CD4-positive, alpha-beta memory T cell (primary cell): ENCODE measurements at regions not wholly inside any gene's neighbourhood (a gene's known extent, or its start where the extent isn't known, plus 50 kb on each side); places are given as distances from the start of the nearest gene placed in this dataset.

ENCODE experiments used
- CTCF ChIA-PET: fragments of 350-600 bp; sonication (Branson Sonifier 250); formaldehyde crosslinking; loops from one replicate; lab custom pipeline; 2021; ENCODE audit warnings: inconsistent platforms; ENCODE audit not compliant: partially characterized antibody; lab: Charles Lee
- POLR2A ChIA-PET: fragments of 350-600 bp; sonication (Branson Sonifier 250); formaldehyde crosslinking; loops from one replicate; lab custom pipeline; 2021; ENCODE audit not compliant: partially characterized antibody; lab: Charles Lee
- DNase-seq, 5 donors: peaks; one replicate each; pipeline versions ENCODE4 v3.0.0 to v3.0.0-alpha.2; 2020 to 2022; ENCODE audit warnings: mixed read lengths in 1 of 5
- H3K27ac ChIP-seq: one replicate; pipeline ENCODE4 v1.7.0; 2013; ENCODE audit warnings: low read depth, low read length
- H3K27me3 ChIP-seq: 2 replicates; pipeline ENCODE4 v1.7.0; 2013; ENCODE audit warnings: mild to moderate bottlenecking, low read length, moderate library complexity; ENCODE audit not compliant: insufficient read depth
- H3K36me3 ChIP-seq: 2 replicates; pipeline ENCODE4 v1.7.0; 2013; ENCODE audit warnings: mild to moderate bottlenecking, low read length, moderate library complexity; ENCODE audit not compliant: insufficient read depth
- H3K4me1 ChIP-seq: 2 replicates; pipeline ENCODE4 v1.7.0; 2013; ENCODE audit warnings: mild to moderate bottlenecking, low read length, moderate library complexity; ENCODE audit not compliant: insufficient read depth
- H3K4me3 ChIP-seq, 2 donors: one replicate each; pipeline ENCODE4 v1.7.0; 2013; ENCODE audit warnings: low read length in 2 of 2, mild to moderate bottlenecking in 1 of 2
- H3K9me3 ChIP-seq, 2 donors: one replicate each; pipeline ENCODE4 v1.7.0; 2013; ENCODE audit warnings: low read length in 2 of 2, control low read depth in 1 of 2; ENCODE audit not compliant: control insufficient read depth in 1 of 2
- H3K27ac Mint-ChIP-seq, 7 donors: one replicate each; pipeline ENCODE4 v1.8.0; 2020 to 2021; ENCODE audit warnings: mixed read lengths in 7 of 7, mild to moderate bottlenecking in 6 of 7, inconsistent platforms in 3 of 7, moderate library complexity in 3 of 7
- H3K27me3 Mint-ChIP-seq, 2 donors: one replicate each; pipeline ENCODE4 v1.8.0; 2020 to 2021; ENCODE audit warnings: mixed read lengths in 2 of 2
- H3K36me3 Mint-ChIP-seq, 2 donors: one replicate each; pipeline ENCODE4 v1.8.0; 2020 to 2021; ENCODE audit warnings: mixed read lengths in 2 of 2, inconsistent platforms in 1 of 2, mild to moderate bottlenecking in 1 of 2
- H3K4me1 Mint-ChIP-seq, 4 donors: one replicate each; pipeline ENCODE4 v1.8.0; 2020 to 2021; ENCODE audit warnings: mixed read lengths in 4 of 4, mild to moderate bottlenecking in 1 of 4
- H3K4me3 Mint-ChIP-seq, 8 donors: one replicate each; pipeline ENCODE4 v1.8.0; 2020 to 2021; ENCODE audit warnings: mixed read lengths in 8 of 8, mild to moderate bottlenecking in 7 of 8, moderate library complexity in 6 of 8, inconsistent platforms in 3 of 8
- H3K9me3 Mint-ChIP-seq, 8 donors: one replicate each; pipeline ENCODE4 v1.8.0; 2020 to 2021; ENCODE audit warnings: mixed read lengths in 8 of 8, mild to moderate bottlenecking in 5 of 8, inconsistent platforms in 3 of 8, moderate library complexity in 1 of 8
- intact Hi-C: fragments of 100-400 bp; cut with micrococcal nuclease; formaldehyde crosslinking; loops from one replicate; pipeline ENCODE4 v1.15.1; 2023

DNA sequence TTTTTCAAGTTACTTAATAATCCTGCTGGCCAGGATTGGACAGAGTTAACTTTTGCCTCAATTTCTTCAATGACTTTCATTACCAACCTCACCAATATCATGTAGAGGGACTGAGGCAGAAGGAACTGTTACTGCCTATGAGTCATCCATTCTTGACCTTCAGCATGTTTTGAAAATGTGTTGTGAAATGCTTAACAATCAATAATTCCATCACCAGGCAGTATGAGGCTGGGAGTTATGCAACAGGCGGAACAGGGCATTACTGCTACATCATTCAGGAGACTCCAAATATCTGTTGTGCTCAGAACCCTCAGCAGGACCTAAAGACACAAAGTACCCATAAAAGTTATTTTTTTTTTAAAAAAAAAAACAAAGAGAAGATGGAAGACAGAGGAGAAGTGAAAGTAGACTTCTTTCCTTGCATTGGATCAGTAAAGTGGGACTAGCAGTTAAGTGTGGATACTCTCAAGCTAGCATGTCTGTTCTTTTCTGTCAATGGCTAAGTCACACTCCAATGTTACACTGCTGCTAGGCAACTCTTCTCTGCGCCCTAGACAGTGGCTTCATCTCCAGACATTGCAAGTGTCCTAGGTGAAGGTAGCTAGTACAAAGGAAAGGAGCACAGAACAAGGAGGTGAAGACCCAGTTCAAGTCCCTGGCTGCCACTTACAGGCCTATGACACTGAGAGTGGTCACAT is 184.9 kb upstream of the LPP start:
- H3K27ac Mint-ChIP-seq: no peak overlapping the region
- H3K27me3 Mint-ChIP-seq: peaks cover 0 to 1% of the 10 kb centered on the region in 2 donors
- Histone ChIP-seq H3K4me1 (peaks cover 3% of the 10 kb centered on the region), H3K27me3 (no peaks in the 10 kb centered on the region), H3K9me3 (no peaks in the 10 kb centered on the region), H3K27ac (no peak overlapping the region), H3K4me3 (no peak overlapping the region), H3K36me3 (no peaks in the 10 kb centered on the region)
- intact Hi-C loops: no loop called here
- no peaks in the 10 kb centered on the region for H3K36me3 Mint-ChIP-seq
- POLR2A ChIA-PET: no interaction called here
- H3K4me3 Mint-ChIP-seq: no peak overlapping the region
- CTCF ChIA-PET: interaction anchor here (1.1 to 1.6 kb wide), 2 partner anchors 10 to 779 kb away, joined by 3 read pairs; no protein-coding TSS in a partner anchor
- no peak for DNase-seq
- H3K9me3 Mint-ChIP-seq: no peaks in the 10 kb centered on the region
- peaks cover 6 to 13% (median 11%) of the 10 kb centered on the region in 4 donors for H3K4me1 Mint-ChIP-seq

GRCh38 chr3:187969581-187969950 is 184.4 kb upstream of the LPP start:
- H3K4me1 ChIP-seq: peaks cover 8% of the 10 kb centered on the region
- Mint-ChIP-seq H3K9me3 (no peaks in the 10 kb centered on the region), H3K4me3 (no peak overlapping the region), H3K36me3 (no peaks in the 10 kb centered on the region), H3K4me1 (peaks cover 12 to 18% (median 16%) of the 10 kb centered on the region in 4 donors), H3K27me3 (peaks cover 0 to 1% of the 10 kb centered on the region in 2 donors), H3K27ac (no peak overlapping the region)
- no peak overlapping the region for H3K4me3 ChIP-seq
- POLR2A ChIA-PET: no interaction called here
- no peaks in the 10 kb centered on the region for H3K9me3 ChIP-seq
- H3K36me3 ChIP-seq: no peaks in the 10 kb centered on the region
- CTCF ChIA-PET: no interaction called here
- no peak for DNase-seq
- H3K27me3 ChIP-seq: no peaks in the 10 kb centered on the region
- intact Hi-C loops: no loop called here
- H3K27ac ChIP-seq: no peak overlapping the region

DNA sequence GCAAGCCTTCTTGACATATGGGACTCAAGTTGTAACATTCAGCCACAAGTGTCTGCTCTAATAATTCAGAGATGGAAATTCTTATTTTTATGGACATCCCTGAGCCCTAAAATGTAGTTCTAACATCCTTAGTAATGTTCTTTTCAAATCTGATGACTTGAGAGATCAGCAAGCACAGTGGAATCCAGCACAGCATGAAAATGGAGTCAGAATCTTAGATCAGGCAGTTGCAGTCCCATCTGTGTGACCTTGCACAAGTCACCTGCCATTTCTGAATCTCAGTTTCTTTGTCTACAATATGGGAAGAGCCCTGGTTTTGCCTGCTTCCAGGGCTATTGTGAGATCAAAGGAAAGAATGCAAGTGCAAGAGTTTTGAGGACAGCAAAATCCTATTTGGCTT is 183.9 kb upstream of the LPP start:
- Mint-ChIP-seq H3K27me3 (peaks cover 0 to 1% of the 10 kb centered on the region in 2 donors), H3K9me3 (no peaks in the 10 kb centered on the region), H3K36me3 (no peaks in the 10 kb centered on the region), H3K27ac (no peak overlapping the region), H3K4me3 (no peak overlapping the region), H3K4me1 (peaks cover 17 to 24% (median 21%) of the 10 kb centered on the region in 4 donors)
- Histone ChIP-seq H3K4me1 (peaks cover 14% of the 10 kb centered on the region), H3K27ac (no peak overlapping the region), H3K36me3 (no peaks in the 10 kb centered on the region), H3K9me3 (no peaks in the 10 kb centered on the region), H3K4me3 (no peak overlapping the region), H3K27me3 (no peaks in the 10 kb centered on the region)
- ChIA-PET POLR2A (no interaction called here), CTCF (no interaction called here)
- no peak for DNase-seq
- intact Hi-C loops: loop anchor here (10.0 kb wide), 2 partner anchors 285 to 355 kb away; no protein-coding TSS in a partner anchor

DNA sequence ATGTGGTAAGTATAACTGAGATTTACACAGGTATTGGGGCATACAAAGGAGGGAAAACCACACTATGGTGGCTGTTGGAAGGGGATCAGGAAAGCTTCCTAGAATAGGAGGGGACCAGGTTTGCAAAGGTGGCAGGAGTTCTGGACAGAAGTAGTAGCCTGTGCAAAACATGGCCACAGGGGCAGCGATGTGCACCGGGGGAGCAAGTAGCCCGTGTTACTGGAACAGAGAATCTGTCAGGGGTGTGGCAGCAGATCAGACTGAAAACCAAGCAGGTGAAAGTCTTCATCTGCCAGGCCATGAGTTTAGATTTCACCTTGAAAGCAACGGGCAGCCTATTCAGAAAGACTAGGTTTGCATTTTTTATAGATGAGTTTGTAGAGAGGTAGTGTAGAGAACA is 182.3 kb upstream of the LPP start:
- CTCF ChIA-PET: interaction anchor here (5.2 kb wide), 1 partner anchor 231 kb away, joined by 40 read pairs; no protein-coding TSS in a partner anchor

DNA sequence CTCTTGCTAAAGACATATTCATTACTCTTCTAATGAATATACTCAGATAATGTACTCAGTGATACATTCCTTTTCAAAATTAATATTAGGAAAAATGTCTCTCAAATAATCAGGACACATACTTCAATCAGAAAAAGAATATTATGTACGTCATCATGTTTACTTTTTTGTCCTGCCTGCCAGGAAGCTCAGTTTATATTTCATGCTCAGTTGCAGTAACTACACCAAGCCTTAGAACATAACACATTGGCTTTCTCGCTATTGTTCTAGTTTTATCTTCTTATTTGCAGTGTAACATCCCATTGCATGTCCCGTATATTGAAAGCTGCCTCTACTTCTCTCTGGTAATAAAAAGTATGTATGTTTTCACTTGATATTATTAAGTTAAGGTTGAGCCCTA is 181.5 kb upstream of the LPP start:
- H3K27ac ChIP-seq: no peak overlapping the region
- H3K36me3 ChIP-seq: no peaks in the 10 kb centered on the region
- H3K4me1 ChIP-seq: peaks cover 31% of the 10 kb centered on the region
- Mint-ChIP-seq H3K27me3 (no peaks in the 10 kb centered on the region), H3K36me3 (no peaks in the 10 kb centered on the region), H3K27ac (no peak overlapping the region), H3K4me3 (no peak overlapping the region), H3K4me1 (peaks cover 36 to 43% (median 40%) of the 10 kb centered on the region in 4 donors), H3K9me3 (peaks cover 0 to under 1% (median 0%) of the 10 kb centered on the region in 8 donors)
- no peaks in the 10 kb centered on the region for H3K9me3 ChIP-seq
- DNase-seq: no peak
- POLR2A ChIA-PET: interaction anchor here (1.1 to 1.4 kb wide), 3 partner anchors 13 to 227 kb away, joined by 4 to 5 read pairs (median 4); partner anchors contain the start of gene BCL6
- no peak overlapping the region for H3K4me3 ChIP-seq
- intact Hi-C loops: loop anchor here (10.0 kb wide), 2 partner anchors 282 to 352 kb away; no protein-coding TSS in a partner anchor
- no peaks in the 10 kb centered on the region for H3K27me3 ChIP-seq
- CTCF ChIA-PET: interaction anchor here (0.7 to 5.2 kb wide), 5 partner anchors 12 to 232 kb away, joined by 3 to 40 read pairs (median 26); partner anchors contain the start of gene BCL6

More for the DNA sequence above, 182.3 kb upstream of the LPP start:
- Mint-ChIP-seq H3K9me3 (no peaks in the 10 kb centered on the region), H3K27me3 (no peaks in the 10 kb centered on the region), H3K36me3 (no peaks in the 10 kb centered on the region), H3K4me1 (peaks cover 32 to 39% (median 37%) of the 10 kb centered on the region in 4 donors), H3K27ac (peak overlapping the region in 3 of 7 donors; percentile 6 to 48 (median 7)), H3K4me3 (peak overlapping the region in 1 of 8 donors; percentile 3)
- Histone ChIP-seq H3K27me3 (no peaks in the 10 kb centered on the region), H3K36me3 (no peaks in the 10 kb centered on the region), H3K9me3 (no peaks in the 10 kb centered on the region), H3K4me1 (peaks cover 29% of the 10 kb centered on the region), H3K4me3 (no peak overlapping the region), H3K27ac (no peak overlapping the region)
- POLR2A ChIA-PET: interaction anchor here (1.1 to 1.4 kb wide), 3 partner anchors 12 to 226 kb away, joined by 4 to 5 read pairs (median 4); partner anchors contain the start of gene BCL6
- DNase-seq: no peak
- intact Hi-C loops: loop anchor here (10.0 kb wide), 2 partner anchors 283 to 353 kb away; no protein-coding TSS in a partner anchor

GRCh38 chr3:187973977-187974870 is 179.7 kb upstream of the LPP start:
- ChIA-PET POLR2A (interaction anchor here (1.0 to 3.3 kb wide), 15 partner anchors 12 to 235 kb away, joined by 3 to 23 read pairs (median 7); partner anchors contain the start of gene BCL6), CTCF (interaction anchor here (0.9 to 5.2 kb wide), 22 partner anchors 10 to 980 kb away, joined by 3 to 40 read pairs (median 4); partner anchors contain the start of gene BCL6)
- peak overlapping the region in 1 of 2 donors; percentile 16 for H3K4me3 ChIP-seq
- Mint-ChIP-seq H3K27me3 (no peaks in the 10 kb centered on the region), H3K4me3 (peak overlapping the region; percentile 57 to 90 (median 74)), H3K27ac (peak overlapping the region; percentile 85 to 98 (median 91)), H3K36me3 (no peaks in the 10 kb centered on the region), H3K9me3 (peaks cover 0 to 2% (median 0%) of the 10 kb centered on the region in 8 donors), H3K4me1 (peaks cover 50 to 61% (median 56%) of the 10 kb centered on the region in 4 donors)
- intact Hi-C loops: loop anchor here (1.0 to 10.0 kb wide), 7 partner anchors 20 to 775 kb away; no protein-coding TSS in a partner anchor
- peak overlapping the region; percentile 46 for H3K27ac ChIP-seq
- H3K27me3 ChIP-seq: no peaks in the 10 kb centered on the region
- no peak for DNase-seq
- H3K36me3 ChIP-seq: no peaks in the 10 kb centered on the region
- peaks cover 49% of the 10 kb centered on the region for H3K4me1 ChIP-seq
- no peaks in the 10 kb centered on the region for H3K9me3 ChIP-seq
